Tibial artery (tissue), 4 donors: ENCODE measurements at regions not wholly inside any gene's neighbourhood (a gene's known extent, or its start where the extent isn't known, plus 50 kb on each side); places are given as distances from the start of the nearest gene placed in this dataset.

Source experiments
- DNase-seq, 2 donors: peaks; one replicate each; pipeline ENCODE4 v3.0.0-alpha.2; 2019
- H3K27ac ChIP-seq, 2 donors: fragments of 200-600 bp; sonication (generic) in 1 of 2; 1 replicate in 1 of 2; 2 replicates in 1 of 2; pipeline ENCODE4 v1.5.1; 2018 to 2019; ENCODE audit warnings: mild to moderate bottlenecking in 1 of 2
- H3K27me3 ChIP-seq, 2 donors: fragments of 200-600 bp; sonication (generic) in 1 of 2; one replicate each; pipeline versions ENCODE4 v1.5.1 to v1.6.0; 2016 to 2019
- H3K36me3 ChIP-seq, 3 donors: fragments of 200-600 bp; sonication (generic) in 2 of 3; one replicate each; pipeline ENCODE4 v1.5.1; 2016 to 2019; ENCODE audit warnings: mild to moderate bottlenecking in 2 of 3
- H3K4me1 ChIP-seq, 4 donors: fragments of 200-600 bp; sonication (generic) in 2 of 4; 1 replicate in 3 of 4; 2 replicates in 1 of 4; pipeline ENCODE4 v1.5.1; 2016 to 2019
- H3K4me3 ChIP-seq, 2 donors: fragments of 200-600 bp; sonication (generic) in 1 of 2; 1 replicate in 1 of 2; 2 replicates in 1 of 2; pipeline ENCODE4 v1.5.1; 2018 to 2019; ENCODE audit warnings: mild to moderate bottlenecking in 2 of 2
- H3K9me3 ChIP-seq, 3 donors: fragments of 200-600 bp; sonication (generic) in 1 of 3; one replicate each; pipeline ENCODE4 v1.5.1; 2016 to 2019
- CTCF ChIP-seq, 2 experiments: fragments of 200-600 bp in 1 of 2; fragments of 450-650 bp in 1 of 2; IDR thresholded peaks; one replicate each; pipeline ENCODE4 v1.5.1; 2017 to 2019; ENCODE audit warnings: antibody characterized with exemption in 2 of 2, mild to moderate bottlenecking in 1 of 2, moderate library complexity in 1 of 2
- intact Hi-C: fragments of 100-400 bp; cut with DNase I; formaldehyde crosslinking; loops from one replicate; pipeline ENCODE4 v1.15.0; 2023; ENCODE audit warnings: low total_unique reads

- Histone ChIP-seq H3K36me3 (no peaks in the 10 kb centered on the region), H3K27ac (no peak overlapping the region), H3K27me3 (no peaks in the 10 kb centered on the region), H3K4me1 (no peaks in the 10 kb centered on the region), H3K9me3 (no peaks in the 10 kb centered on the region), H3K4me3 (no peak overlapping the region)
- intact Hi-C loops, result no loop called here
- no peak for TF ChIP-seq CTCF (IDR thresholded peaks at IDR 0.05)
- no peak for DNase-seq
Observed at GRCh38 chr2:58436872-58437271, 195.7 kb upstream of the FANCL start.

GRCh38 chr2:58435246-58435645 is 194.1 kb upstream of the FANCL start:
- no peak for TF ChIP-seq CTCF (IDR thresholded peaks at IDR 0.05)
- Histone ChIP-seq H3K27ac (no peak overlapping the region), H3K27me3 (no peaks in the 10 kb centered on the region), H3K36me3 (no peaks in the 10 kb centered on the region), H3K4me1 (no peaks in the 10 kb centered on the region), H3K4me3 (no peak overlapping the region), H3K9me3 (no peaks in the 10 kb centered on the region)
- intact Hi-C loops, result no loop called here
- DNase-seq, result no peak

GRCh38 chr2:58434692-58435091 is 193.6 kb upstream of the FANCL start:
- no peak for TF ChIP-seq CTCF (IDR thresholded peaks at IDR 0.05)
- DNase-seq, result no peak
- H3K27ac ChIP-seq, result no peak overlapping the region
- no peaks in the 10 kb centered on the region for H3K36me3 ChIP-seq
- H3K4me3 ChIP-seq, result no peak overlapping the region
- intact Hi-C loops, result no loop called here
- H3K27me3 ChIP-seq, result peaks cover 0 to 2% of the 10 kb centered on the region in 2 donors
- H3K4me1 ChIP-seq, result no peaks in the 10 kb centered on the region
- H3K9me3 ChIP-seq, result no peaks in the 10 kb centered on the region

- TF ChIP-seq CTCF (IDR thresholded peaks at IDR 0.05), result no peak
- Histone ChIP-seq H3K9me3 (no peaks in the 10 kb centered on the region), H3K4me1 (peaks cover 0 to 9% (median 5%) of the 10 kb centered on the region in 4 donors), H3K27me3 (peaks cover 0 to 19% of the 10 kb centered on the region in 2 donors), H3K27ac (no peak overlapping the region), H3K4me3 (no peak overlapping the region), H3K36me3 (no peaks in the 10 kb centered on the region)
- DNase-seq, result no peak
- intact Hi-C loops, result no loop called here
Observed at GRCh38 chr2:58432491-58433170, 191.5 kb upstream of the FANCL start.

GRCh38 chr2:58429014-58429875 is 188.1 kb upstream of the FANCL start:
- no peak for TF ChIP-seq CTCF (IDR thresholded peaks at IDR 0.05)
- no peaks in the 10 kb centered on the region for H3K36me3 ChIP-seq
- H3K27me3 ChIP-seq, result peaks cover 0 to 39% of the 10 kb centered on the region in 2 donors
- intact Hi-C loops, result no loop called here
- DNase-seq, result no peak
- H3K4me3 ChIP-seq, result no peak overlapping the region
- H3K27ac ChIP-seq, result no peak overlapping the region
- H3K9me3 ChIP-seq, result no peaks in the 10 kb centered on the region
- H3K4me1 ChIP-seq, result peaks cover 0 to 13% (median 9%) of the 10 kb centered on the region in 4 donors
